NCI-H2196 (cell line): ENCODE measurements at regions not wholly inside any gene's neighbourhood (a gene's known extent, or its start where the extent isn't known, plus 50 kb on each side); places are given as distances from the start of the nearest gene placed in this dataset.

Experiments
- DNase-seq: peaks from one replicate; lab custom pipeline; 2025; ENCODE audit not compliant: unreplicated experiment; lab: John Stamatoyannopoulos, UW

DNA sequence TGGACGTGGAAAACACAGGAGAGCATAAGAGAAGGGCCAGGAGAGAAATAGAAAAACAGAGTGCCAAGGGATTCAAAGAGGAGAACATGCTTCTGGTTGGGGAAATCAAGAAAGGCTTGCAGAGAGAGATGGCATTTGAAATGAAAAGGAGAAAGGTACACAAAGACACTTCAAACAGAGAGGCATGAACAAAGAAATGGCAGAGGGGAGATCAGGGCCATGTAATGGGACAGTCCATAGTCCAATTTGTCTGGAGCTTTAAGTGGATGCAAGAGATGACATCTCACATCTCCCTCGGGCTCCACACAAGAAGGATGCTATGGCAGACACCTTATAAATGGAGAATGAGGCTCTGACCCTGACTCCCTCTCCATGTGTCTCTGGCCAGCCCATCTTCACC, 331.1 kb downstream of the MLLT3 start:
- DNase-seq: no peak

DNA sequence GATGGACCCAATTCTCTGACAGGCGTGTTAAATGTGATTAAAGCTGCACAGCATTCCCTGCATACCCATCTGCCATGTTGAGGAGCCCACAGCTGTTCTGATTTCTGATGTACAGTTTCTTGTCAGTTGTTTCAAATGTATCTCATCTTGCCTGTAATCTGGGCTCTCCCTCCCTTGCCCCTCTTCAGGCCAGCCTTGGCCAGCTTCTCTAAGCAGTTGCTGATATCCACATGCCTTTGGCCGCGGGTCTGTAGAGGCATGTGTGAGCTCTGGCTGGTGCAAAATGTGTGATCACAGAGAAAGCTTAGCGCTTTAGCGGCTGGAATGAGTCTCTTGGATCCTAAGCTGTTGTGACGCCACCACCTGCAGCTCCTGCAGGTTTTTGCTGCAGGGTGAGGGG, 332.0 kb downstream of the MLLT3 start:
- no peak for DNase-seq

DNA sequence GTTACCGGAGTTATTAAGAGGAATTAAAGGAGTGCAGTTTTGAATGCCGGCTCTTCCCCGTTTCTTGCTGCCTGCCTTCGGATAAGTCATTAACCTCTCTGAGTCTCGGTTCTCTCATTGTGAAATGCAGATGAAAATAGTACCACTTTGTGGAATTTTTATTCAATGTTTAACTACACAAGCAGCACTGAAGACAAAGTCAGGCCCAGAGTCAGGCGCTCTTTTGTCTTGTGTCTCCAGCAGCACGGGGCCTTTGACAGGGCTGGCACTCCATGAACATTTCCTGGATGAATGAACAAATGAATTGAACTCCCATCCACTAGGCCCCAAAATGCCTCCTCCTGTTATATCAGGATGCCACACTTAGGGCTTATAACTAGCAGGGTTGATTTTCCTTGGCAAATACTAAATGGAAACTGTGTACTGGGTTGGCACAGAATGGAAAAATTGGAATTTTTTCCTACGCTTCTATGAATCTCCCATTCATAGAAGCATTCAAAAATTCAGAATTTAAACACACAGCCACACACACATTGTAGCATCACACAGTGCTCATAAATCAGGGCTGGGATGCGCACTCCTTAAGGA, 332.8 kb downstream of the MLLT3 start:
- no peak for DNase-seq

DNA sequence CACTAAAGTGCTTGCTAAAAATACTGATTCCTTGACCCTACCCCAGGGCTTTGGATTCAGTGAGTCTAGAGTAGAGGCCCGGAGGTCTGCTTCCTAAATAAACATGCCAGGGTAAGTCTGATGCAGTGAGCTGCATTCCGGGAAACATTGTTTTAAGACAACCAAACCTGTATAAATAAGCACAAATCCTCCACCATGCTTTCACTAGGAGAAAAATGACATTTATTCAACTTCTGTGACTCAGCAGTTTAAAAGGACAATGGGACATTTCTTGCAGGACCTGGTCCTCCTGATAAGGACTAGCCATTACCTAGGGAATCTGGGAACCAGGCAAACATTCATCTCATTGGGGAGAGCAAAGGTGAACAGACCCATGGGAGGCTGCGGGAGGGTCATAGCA, 335.3 kb downstream of the MLLT3 start:
- DNase-seq: no peak

DNA sequence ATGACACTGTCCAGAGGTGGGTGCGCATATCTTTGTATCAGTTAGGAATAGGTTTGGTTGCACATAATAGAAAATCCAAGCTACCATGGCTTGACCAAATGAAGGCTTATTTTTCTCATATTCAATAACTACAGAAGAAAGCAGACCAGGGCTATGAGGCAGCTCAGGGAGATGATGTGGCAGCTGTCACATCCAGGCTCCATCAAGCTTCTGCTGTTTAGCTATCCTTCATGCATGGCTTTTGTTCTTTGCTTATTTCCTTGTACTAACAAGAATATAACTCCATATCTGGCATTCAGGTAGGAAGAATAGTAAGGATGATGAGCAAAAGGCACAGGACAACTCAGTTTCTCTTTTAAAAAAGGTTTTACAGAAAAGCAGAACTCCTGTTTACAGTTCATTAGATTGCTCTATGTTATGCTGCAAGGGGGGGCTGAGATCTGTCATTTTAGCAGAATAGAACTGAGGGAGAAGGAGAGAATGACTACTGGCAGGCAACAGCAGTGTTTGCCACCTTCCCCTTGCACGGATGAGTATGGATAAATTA, 336.1 kb downstream of the MLLT3 start:
- no peak for DNase-seq

DNA sequence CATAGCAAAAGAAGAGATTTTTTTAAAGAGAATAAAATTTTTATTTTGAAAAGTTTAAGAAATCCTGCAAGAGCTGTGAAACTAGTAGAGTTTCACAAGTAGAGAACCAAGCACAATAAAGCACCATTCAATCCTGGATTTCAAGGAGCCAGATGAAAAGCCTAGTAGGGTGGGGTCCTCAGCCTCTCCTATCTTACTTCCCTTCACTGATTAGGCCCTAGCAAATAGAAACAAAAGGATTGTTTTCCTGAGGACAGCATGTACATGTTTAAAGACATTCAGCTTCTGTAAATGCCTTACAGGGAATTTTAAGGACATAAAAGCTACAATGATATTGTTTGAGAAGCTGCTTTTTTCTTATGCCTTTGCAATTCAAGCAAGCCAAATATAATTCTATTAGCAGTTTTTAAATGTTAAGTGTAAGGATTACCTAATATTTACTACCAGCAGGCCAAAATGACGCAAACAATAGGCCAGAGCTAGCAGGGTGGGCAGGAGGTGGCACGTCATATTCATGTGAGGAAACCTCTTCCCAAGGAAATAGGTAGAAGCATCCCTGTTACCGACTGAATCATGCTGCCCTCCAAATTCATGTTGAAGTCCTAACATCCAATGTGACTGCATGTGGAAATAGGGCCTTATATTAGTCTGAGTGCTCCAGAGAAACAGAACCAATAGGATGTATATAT, 337.6 kb downstream of the MLLT3 start:
- DNase-seq: no peak

DNA sequence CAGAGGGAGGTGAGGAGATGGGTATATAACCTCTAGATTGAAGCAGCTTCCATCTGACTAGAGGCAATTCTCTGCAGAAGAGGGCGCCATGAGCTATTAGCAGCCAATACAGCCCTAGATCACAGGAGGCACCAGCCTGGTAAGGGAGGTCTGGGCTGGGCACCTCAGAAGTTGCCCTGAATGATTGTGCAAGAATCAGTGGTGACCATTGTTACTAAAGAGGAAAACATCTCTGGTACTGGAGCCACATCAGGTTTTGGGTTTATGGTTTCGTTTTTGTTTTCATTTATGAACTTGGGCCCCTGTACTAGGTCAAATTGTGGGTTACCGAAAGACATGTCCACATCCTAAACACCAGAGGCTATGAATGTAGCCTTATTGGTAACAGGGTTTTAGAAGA, 342.0 kb downstream of the MLLT3 start:
- DNase-seq: no peak

DNA sequence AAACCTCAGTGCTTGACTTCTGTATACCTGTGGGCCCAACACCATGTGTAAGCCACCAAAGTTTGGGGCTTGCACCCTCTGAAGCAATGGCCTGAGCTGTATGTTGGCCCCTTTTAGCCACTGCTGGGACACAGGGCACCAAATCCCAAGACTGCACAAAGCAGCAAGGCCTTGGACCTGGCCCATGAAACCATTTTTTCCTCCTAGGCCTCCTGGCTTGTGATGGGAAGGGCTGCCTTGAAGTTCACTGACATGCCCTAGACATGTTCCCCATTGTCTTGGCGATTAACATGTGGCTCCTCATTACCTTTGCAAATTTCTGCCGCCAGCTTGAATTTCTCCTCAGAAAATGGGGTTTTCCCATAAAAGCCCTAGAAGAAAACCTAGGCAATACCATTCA, 345.5 kb downstream of the MLLT3 start:
- no peak for DNase-seq

DNA sequence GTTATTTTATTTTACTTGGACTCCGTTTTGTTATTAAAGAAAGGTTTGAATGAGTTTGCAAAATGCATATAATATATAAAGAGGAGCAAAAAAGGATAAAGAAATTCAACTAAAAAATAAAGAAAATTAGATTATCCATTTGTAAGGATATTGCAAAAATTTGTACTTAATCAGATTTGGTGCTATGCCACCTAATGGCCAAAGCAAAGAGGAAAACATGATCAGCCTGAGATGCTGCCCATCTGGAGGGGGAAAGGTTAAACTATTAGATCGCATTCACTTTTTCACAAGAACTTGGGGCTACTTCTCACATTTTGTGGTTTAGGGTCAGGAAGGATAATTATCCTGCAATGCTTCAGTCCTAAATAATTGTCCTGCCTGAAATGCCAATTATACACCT, 350.6 kb downstream of the MLLT3 start:
- DNase-seq: no peak

DNA sequence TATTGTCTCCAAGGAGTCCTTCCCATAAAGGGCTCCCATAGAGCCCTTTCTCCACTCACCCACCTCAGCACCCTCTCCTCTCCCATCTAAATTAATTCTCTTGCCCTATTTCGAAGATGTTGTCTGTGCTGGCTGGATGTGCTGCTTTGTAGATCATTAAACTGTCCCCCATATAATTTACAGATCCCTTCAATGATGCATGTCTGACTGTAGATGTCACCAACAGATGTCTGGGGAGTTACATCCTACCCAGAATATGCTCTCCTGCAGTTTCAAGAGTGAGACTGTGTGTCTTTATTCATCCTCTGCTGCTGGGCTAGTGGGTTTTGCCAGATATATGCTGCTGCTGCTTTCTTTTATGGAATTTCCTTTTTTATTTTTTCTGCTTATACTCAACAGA, 351.2 kb downstream of the MLLT3 start:
- no peak for DNase-seq

DNA sequence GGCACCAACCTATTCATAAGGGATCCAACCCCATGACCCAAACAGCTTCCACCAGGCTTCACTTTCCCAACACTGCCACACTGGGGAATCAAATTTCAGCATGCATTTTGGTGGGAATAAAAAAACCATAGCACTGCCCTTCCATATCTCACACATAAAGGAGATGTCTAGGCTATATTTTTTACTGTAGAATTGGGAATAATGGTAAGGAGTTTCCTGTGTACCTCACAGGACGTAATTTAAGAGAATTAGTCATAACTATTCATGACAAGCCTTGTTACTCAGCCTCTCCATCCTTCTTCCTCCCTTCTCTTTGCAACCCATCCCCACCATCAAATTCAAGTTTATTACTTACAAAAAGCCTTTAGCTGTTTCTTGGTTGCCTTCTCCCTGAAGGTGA, 352.1 kb downstream of the MLLT3 start:
- DNase-seq: no peak

DNA sequence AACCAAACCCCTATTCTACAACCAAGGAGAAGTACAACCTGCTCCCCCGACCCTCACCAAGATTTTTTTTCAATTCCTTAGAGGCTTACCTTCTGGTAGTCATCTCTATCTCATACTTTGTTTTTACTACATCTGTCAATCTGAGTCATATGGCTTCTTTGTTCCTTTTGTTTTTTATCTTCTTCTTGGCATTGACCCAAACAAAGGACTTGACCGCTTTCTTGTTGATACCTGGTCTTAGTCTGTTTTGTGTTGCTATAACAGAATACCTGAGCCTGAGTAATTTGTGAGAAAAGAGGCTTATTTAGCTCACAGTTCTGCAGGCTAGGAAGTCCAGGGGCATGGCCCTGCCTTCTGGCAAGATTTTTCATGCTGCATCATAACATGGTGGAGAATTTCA, 352.7 kb downstream of the MLLT3 start:
- no peak for DNase-seq

DNA sequence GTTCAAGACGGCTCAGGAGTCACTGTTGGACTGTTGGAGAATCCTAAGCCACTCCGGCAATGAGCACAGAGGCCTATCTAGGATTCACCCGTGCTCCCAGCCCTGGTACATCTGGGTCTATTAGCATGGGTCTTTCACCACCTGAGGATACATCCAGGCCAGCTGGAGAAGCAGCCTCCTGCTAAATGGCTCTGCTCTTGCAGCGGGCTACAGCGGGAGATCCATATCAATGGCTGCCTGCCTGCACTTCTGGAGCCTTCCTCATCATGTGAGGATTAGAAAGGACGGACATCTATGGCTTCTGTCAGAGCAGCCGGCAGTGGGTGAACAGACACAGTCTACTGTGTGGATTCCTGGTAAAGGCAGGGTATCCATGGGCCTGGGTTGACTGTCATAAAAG, 357.4 kb downstream of the MLLT3 start:
- no peak for DNase-seq

DNA sequence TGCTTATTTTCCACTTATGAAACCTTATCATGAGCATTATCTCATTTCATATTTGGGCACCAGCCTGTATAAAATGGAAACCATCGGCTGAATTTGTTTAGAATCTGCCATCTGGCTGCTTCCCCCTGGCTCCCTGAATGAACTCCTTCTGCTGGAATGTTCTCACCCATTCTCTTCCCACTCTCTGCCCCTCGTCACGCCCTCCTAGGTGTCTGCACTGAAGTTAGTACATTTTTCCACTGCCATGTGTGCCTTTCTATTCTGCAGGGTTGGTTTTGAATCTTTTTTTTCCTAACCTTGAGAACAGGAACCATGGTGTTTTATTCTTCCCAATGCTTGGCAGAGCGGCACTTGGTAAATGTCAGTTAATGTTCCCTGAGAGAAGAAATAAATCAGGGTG, 359.7 kb downstream of the MLLT3 start:
- DNase-seq: no peak

DNA sequence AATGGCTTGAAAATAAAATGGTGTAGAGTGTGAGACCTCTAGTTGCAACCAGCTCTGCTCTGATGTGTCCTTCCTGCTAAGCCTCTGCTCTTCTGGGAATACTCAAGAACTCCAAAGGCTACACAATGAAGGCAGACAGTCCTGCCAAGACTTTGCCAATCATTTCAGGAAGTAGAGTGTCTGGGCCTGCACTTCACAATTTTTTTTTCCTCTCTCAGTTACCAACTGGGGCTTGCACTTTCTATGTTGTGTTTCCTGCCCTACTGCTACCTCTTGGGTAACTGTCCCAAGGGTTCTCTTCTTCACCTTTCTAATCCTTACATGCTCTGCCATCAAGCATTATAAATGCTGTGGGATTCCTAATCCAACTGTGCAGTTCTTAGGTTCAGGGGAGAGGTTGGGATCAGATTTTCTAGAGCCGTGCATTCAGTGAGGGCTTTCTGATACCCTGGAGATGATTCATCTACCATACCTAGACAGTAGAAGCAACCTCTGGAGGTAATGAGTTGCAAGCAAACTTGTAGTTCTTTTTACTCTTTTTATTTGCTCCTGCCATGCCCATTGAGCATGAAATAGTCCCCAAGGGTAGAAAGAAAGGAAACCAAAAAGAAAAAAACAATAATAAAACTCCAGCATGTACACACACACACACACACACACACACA, 365.9 kb downstream of the MLLT3 start:
- no peak for DNase-seq

DNA sequence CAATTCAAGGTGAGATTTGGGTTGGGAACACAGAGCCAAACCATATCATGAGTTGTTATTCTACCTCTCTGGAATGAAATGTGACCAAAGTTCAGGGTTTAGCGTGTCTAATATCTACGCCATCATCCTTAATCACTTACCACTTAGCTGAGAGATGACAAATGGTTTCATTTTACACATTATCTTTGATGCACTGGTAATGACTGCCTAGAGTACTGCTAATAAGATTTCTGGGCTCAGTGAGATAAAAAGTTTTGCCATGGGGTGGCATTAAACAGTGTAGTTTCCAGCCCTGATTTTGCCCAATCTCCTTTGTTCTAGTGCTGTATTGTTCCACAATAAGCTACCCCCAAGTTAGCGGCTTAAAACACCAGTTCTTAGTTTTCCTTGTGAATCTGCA, 367.2 kb downstream of the MLLT3 start:
- DNase-seq: no peak

DNA sequence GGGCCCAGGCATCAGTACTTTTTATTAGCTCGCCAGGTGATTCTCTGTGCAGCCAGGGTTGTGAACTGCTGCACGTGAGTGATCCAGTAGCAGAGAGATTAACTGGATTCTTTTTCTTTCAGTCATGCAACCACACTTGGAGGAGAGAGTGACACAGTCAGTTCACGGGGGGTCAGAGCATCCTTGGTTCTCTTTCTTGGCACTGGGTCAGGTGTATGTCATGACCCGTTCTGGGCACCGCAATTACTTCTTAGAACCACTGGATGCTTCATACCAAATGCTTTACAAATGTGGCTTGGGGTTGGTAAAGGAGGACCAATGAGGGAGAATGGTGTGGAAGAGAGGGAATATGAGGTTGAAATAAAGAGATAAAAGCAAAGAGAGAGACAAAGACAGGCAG, 368.7 kb downstream of the MLLT3 start:
- DNase-seq: no peak

DNA sequence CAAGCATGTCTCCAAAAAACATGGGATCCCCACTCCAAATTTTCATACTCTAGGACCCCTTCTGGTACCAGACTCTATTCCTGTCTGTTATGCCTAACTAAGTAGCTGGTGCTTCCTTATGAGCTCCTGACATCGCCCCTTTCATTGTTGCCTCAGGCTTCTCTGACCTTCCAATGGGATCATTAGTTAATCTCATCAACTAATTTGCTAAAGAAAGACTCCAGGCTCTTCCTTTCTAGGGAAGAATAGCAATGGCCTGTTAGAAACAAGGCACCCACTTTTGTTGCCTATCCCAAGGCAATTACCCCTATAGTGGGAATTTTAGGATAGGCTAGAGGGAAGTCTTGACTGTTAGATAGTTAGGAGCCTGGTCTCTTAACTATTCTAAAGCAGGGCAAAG, 369.5 kb downstream of the MLLT3 start:
- DNase-seq: no peak

DNA sequence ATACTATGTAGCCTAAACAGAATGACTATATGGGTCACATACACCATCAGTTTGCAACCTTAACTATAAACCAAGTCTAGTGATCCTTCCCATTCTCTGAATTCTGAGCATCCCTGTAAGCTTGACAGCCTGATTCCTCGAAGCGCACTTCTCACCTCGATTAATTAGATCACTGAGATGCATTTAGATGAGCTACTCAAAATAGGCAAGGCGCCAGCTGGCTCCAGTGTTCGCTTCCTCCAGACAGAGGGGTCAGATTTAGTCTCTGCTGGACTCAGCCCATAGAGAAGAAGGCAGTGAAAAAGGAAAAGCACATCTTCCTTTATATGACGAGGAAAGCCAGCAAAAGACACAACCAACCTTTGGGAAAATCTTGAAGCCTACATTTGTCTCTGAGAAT, 371.5 kb downstream of the MLLT3 start:
- no peak for DNase-seq

DNA sequence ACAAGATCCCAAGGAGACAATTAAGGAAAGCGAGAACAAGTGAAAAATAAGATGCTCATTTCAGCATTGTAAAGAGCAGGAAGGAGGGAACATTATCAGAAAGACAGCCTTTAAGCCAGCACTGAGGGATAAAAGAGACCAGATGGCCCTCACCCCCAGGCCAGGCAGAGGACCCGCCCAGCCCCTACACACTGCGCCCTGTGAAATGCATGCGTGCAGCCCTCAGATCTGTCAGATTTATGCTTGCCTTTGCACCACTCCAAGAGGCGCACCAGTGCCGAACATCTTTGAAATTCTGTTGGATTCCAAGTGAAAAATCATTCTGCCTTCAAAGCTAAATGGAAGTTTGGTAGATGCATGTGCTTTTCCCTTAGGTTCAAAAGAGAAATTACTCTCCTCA, 378.0 kb downstream of the MLLT3 start:
- DNase-seq: no peak

DNA sequence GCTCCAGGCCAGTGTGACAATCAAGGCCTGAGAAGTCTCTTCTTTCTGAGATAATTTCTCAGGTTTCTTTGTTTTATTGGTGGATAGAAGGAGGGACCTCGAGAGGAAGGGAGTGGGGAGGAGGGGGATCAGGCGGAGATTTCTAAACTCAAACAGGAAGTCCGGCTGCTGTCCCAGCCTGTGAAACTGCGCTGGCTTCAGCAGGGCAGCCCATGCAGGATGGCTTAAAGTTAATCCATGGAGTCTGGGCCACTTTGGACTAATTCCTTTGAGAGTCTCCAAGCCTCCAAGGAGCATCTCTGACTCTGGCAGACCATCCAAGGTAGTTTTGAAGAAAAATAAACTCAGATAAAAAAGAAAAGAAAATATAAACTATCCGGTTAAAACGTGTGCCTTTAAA, 378.5 kb downstream of the MLLT3 start:
- no peak for DNase-seq

DNA sequence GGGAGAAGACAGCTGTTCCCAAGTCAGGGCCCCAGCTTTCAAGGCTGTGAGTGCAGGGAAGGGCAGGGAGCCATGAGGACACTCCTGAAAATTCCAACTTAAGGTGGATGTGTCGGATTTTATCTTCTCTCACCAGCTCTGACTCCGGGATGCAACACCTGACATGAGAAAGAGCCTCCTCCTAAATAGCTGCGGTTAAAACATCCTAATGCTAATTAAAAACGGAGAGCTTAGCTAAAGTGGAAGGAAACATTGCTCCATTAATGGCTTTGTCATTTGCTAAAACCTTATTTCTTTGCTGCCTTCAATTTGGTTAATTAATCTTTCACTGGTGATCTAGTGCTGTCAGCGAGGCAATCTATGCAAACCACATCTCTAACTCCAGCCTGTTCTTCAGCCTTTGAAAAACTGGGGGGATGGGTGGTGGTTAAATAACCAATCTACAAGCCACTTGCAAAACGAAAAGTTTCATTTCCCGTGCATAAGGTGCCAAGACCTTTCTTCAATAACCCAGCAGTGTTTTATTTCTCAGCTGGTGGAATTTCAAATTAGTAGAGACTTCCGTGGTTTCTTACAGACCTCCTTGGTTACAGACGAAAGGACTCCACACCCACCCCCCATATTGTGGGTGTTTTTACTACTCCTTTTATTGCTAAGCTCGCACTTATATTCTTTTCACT, 379.6 kb downstream of the MLLT3 start:
- DNase-seq: no peak
